ENCODE measurements at regions not wholly inside any gene's neighbourhood (a gene's known extent, or its start where the extent isn't known, plus 50 kb on each side); places are given as distances from the start of the nearest gene placed in this dataset.

DNA sequence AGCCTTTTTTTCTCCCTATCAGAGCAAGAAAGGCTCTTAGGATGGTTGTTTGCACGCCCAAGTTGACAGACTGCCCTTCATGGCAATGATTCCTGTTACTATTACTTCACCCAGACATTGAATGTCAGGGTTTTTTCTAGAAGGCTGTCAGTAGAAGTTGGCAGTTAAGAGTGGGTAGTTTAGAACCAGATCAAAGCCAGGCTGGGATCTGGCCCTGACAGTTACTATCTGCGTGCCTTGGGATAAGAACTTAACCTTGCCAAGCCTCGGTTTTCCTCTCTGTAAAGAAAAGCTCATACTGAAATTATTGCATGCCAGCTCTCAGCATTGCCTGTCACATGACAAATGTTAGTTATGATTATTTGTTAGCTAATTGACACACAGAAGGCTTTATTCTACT, 58.7 kb upstream of the PPP2R5A start:
- no peak for DNase-seq

- DNase-seq, result no peak
Measured at GRCh38 chr1:212228076-212228475, 57.1 kb upstream of the PPP2R5A start.

- DNase-seq, result no peak
Measured at GRCh38 chr1:212228591-212229119, 56.6 kb upstream of the PPP2R5A start.

DNA sequence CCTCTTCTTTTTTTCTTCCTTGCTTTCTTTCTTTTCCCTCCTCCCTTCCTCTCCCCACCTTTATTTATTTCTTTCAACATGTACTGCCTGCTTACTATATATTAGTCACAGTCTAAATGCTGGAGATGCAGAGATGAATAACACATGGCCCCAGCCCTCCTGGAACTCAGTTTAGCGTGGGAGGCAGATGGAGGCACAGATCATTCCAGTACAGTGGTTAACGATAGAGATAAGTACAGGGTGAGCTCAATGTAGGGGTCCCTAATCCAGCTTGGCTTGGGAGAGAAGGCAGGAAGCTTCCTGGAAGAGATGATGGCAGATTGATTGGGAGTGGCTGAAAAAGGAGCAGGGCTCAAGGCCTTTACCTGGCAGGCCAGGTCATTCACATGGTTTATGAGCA, 55.6 kb upstream of the PPP2R5A start:
- no peak for DNase-seq

- DNase-seq, result no peak
Measured at GRCh38 chr1:212230329-212230728, 54.9 kb upstream of the PPP2R5A start.

DNA sequence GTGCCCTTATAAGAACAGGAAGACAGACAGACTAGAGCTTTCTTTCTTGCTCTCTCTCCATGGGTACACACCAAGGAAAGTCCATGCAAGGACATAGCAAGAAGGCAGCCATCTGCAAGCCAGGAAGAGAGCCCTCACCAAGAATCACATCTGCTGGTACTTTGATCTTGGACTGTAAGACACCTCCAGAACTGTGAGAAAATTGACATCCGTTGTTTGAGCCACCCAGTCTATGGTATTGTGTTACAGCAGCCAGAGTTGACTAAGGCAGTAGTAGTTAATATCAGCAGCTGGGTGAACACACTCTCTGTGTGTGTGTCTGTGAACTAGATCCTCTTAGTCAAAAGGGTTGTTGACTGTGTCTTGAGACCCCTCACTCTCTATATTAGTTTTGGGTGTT, 53.8 kb upstream of the PPP2R5A start:
- no peak for DNase-seq

DNA sequence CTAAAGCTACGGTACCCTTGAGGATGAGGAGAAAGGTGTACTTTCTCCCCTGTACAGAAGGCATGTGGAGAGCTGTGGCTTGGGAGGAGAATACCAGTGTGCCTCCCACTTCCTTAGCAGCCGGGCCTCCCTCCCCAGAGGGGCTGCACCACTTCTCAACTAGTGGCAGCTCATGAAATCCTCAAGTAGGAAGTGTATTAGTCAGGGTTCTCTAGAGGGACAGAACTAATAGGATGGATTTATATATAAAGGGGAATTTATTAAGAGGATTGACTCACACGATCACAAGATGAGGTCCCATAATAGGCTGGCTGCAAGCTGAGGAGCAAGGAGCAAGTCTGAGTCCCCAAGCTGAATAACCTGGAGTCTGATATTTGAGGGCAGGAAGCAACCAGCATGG, 53.1 kb upstream of the PPP2R5A start:
- no peak for DNase-seq

DNA sequence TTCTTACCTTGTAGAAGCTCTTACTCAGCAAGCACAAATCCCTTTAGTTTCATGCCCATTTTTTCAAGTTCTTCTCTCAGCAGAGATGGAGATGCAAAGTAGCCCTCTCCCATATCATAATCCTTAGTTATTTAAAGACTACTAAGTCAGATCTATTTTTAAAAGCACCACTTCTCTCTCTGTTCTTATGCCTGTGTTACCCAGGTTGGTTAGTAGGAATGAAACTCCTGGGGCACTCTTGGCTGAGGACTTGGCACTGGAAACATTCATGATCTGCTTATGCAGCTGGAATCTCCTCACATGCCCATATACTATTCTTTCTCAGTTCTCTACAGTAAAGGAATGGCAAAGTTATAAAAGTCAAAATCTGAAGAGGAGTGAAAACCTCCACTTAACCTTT, 51.9 kb upstream of the PPP2R5A start:
- DNase-seq, result no peak

DNA sequence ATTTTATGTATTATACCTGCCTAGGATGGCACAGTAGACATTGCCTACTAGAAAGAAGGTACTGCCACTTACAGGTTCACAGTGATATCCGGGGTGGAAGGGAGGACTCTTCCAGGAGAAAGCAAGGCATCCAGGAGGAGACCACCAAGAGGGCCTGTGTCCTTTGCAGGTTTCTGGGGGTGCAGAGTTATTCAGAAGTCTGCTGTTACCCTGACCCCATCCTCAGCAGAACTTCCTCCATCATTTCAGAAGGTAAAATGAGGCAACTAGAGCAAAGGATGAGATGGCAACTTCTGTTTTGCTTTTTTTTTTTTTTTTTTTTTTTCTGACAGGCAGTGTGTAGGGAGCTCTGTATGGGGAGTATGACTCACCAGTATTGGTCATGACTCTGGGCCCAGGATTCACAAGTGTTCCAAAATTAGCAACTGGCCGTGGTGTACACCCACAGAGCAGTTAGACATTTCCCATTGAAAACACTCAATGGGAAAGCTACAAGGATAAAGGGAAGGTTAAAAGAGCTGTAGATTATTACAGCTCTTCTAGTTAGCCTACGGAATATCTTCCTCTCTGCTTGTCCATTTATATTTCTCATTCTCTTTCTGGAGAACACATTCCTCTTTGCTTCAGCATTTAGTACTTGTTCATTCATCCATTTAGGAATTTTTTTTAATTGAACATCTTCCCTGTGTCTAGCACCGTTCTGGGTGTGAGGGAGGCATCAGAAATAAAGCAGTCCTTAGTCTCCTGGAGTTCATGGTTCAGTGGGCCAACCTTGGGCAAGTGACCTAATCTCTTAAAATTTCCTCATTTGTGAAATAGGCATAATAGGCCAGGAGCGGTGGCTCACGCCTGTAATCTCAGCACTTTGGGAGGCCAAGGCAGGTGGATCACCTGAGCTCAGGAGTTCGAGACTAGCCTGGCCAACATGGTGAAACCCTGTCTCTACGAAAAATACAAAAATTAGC, 50.5 kb upstream of the PPP2R5A start:
- DNase-seq, result no peak
